H1 (cell line): ENCODE measurements at regions not wholly inside any gene's neighbourhood (a gene's known extent, or its start where the extent isn't known, plus 50 kb on each side); places are given as distances from the start of the nearest gene placed in this dataset.

Source experiments
- ASH2L ChIP-seq: fragments of 200-600, 300-600 bp; sonication (generic); IDR thresholded peaks from one replicate; pipeline ENCODE4 v1.7.1; 2017; ENCODE audit warnings: low read length
- TAF7 ChIP-seq: optimal IDR thresholded peaks from 2 replicates; pipeline ENCODE3; 2011; ENCODE audit warnings: low read depth, mild to moderate bottlenecking, inconsistent platforms, low read length, moderate library complexity, borderline replicate concordance

- TF ChIP-seq TAF7 (no peak), ASH2L (no peak)
Measured at GRCh38 chr14:65349100-65349499, 63.4 kb upstream of the FUT8 start (continued).
